ENCODE measurements at regions not wholly inside any gene's neighbourhood (a gene's known extent, or its start where the extent isn't known, plus 50 kb on each side); places are given as distances from the start of the nearest gene placed in this dataset.
"Not testable (repeated sequence)": the region's sequence is repeated elsewhere in the genome, so short reads cannot be mapped to it uniquely, and the experiment has no call there.

DNA sequence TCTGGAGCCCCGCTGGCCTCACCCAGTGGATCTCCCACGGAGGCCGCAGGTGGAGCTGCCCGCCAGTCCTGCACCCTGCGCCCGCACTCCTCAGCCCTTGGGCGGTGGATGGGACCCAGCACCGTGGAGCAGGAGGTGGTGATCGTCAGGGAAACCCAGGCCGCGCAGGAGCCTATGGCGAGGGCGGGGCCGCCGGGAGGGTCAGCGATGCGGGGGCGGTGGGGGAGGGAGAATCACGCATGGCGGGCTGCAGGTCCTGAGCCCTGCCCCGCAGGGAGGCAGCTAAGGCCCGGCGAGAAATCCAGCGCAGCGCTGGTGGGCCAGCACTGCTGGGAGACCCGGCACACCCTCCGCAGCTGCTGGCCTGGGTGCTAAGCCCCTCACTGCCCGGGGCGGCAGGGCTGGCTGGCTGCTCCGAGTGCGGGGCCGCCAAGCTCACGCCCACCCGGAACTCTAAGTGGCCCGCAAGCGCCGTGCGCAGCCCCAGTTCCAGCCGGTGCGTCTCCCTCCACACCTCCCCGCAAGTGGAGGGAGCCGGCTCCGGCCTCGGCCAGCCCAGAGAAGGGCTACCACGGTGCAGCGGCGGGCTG, 524.8 kb upstream of the TPK1 start:
- 95 to 98% methylated on average over 22 to 23 of the region's 47 CpGs for WGBS, 2 donors
- DNase-seq = no peak
- no peaks in the 10 kb centered on the region for H3K9me3 ChIP-seq

DNA sequence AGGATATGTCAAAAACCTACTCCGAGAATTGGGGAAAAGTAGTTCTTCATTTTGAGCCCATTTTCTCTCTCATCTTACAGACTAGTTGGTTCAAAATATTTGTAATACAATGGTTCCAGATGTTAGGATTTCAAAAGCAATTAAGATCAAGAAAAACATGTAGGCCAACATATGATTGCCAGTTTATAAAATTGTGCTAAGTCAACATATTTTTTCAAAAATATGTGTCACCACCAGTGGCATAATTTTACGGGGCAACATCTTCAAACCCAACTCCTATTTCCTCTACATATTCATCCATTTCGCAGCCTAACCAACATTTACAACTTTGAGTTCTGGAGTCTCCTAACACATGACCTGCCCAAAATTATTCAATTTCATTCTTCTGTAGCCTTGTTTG, 514.5 kb upstream of the TPK1 start:
- 91 to 95% methylated on average over 3 of the region's 3 CpGs for WGBS, 2 donors

More for the DNA sequence above, 524.8 kb upstream of the TPK1 start:
- no peak overlapping the region for H3K4me3 ChIP-seq (replicated peaks in 1 of 3)
- TF ChIP-seq POLR2A (IDR thresholded peaks at IDR 0.05) (no peak), CTCF (IDR thresholded peaks at IDR 0.05) (no peak)
- no peak overlapping the region for H3K27ac ChIP-seq
- H3K4me1 ChIP-seq = no peaks in the 10 kb centered on the region
- no peaks in the 10 kb centered on the region for H3K27me3 ChIP-seq
- H3K36me3 ChIP-seq = no peaks in the 10 kb centered on the region
- intact Hi-C loops (cut with DNase I) = no loop called here

GRCh38 chr7:145349452-145349851, 513.6 kb upstream of the TPK1 start:
- H3K36me3 ChIP-seq; H3K4me3 ChIP-seq (replicated peaks in 1 of 3); H3K27me3 ChIP-seq; H3K4me1 ChIP-seq; H3K9me3 ChIP-seq; DNase-seq; H3K27ac ChIP-seq; intact Hi-C loops (cut with DNase I): not testable (repeated sequence)

More for the DNA sequence above, 514.5 kb upstream of the TPK1 start:
- H3K27ac ChIP-seq = no peak overlapping the region
- no peaks in the 10 kb centered on the region for H3K4me1 ChIP-seq
- intact Hi-C loops (cut with DNase I) = no loop called here
- TF ChIP-seq POLR2A (IDR thresholded peaks at IDR 0.05) = no peak
- TF ChIP-seq CTCF (IDR thresholded peaks at IDR 0.05) = no peak
- no peak overlapping the region for H3K4me3 ChIP-seq (replicated peaks in 1 of 3)
- H3K9me3 ChIP-seq = no peaks in the 10 kb centered on the region
- H3K27me3 ChIP-seq = no peaks in the 10 kb centered on the region
- DNase-seq = no peak
- no peaks in the 10 kb centered on the region for H3K36me3 ChIP-seq

GRCh38 chr7:145347271-145347670, 511.4 kb upstream of the TPK1 start:
- Histone ChIP-seq H3K36me3 (no peaks in the 10 kb centered on the region), H3K4me3 (replicated peaks in 1 of 3) (no peak overlapping the region), H3K27me3 (no peaks in the 10 kb centered on the region), H3K4me1 (no peaks in the 10 kb centered on the region), H3K27ac (no peak overlapping the region), H3K9me3 (no peaks in the 10 kb centered on the region)
- no peak for DNase-seq
- TF ChIP-seq POLR2A (IDR thresholded peaks at IDR 0.05) (no peak), CTCF (IDR thresholded peaks at IDR 0.05) (no peak)
- intact Hi-C loops (cut with DNase I) = no loop called here
- 85% methylated on average over 8 of the region's 8 CpGs for WGBS, 2 donors

DNA sequence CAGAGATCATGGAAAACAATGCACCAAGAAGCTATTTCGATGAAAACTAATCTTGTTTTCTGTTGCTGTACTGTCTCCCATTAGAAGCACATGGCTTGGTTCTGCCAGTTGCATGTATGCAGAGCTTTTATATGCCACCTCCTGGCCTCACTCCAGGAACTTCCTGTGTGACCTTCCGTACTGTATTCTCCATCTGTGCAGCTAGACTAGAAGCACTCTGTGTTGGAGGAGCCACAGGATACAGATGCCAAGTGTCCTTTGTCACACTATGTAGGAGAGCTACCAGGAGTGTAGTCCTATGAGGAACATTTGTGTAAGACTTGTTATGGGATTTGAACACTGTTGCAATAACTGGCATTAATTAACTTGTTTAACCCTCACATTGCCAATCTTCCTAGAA, 503.5 kb upstream of the TPK1 start:
- H3K27me3 ChIP-seq = no peaks in the 10 kb centered on the region
- H3K4me3 ChIP-seq (replicated peaks in 1 of 3) = no peak overlapping the region
- no peaks in the 10 kb centered on the region for H3K4me1 ChIP-seq
- no peak for DNase-seq
- H3K27ac ChIP-seq = no peak overlapping the region
- 73 to 76% methylated on average over 2 of the region's 2 CpGs for WGBS, 2 donors
- no peaks in the 10 kb centered on the region for H3K36me3 ChIP-seq
- intact Hi-C loops (cut with DNase I) = no loop called here
- H3K9me3 ChIP-seq = no peaks in the 10 kb centered on the region
- TF ChIP-seq POLR2A (IDR thresholded peaks at IDR 0.05) (no peak), CTCF (IDR thresholded peaks at IDR 0.05) (no peak)

DNA sequence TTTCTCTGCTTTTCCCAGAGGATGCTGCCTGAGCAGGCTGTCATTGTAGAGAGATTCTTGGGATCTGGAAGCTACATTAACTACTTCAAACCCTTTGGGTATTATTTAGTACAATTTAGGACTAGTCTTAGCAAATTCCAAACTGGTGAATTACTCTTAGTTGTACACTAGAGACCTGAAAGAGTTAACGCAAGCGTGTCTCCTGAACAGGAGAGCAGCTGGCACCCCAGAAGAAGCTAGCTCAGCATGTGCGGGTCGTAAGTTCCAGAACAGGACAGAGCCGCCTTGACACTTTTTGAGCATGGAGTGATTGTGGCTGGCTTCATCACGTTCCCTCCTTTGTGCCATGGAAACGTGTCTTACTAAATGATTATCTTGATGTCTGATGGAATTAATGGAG, 495.7 kb upstream of the TPK1 start:
- no peak overlapping the region for H3K4me3 ChIP-seq (replicated peaks in 1 of 3)
- H3K27me3 ChIP-seq = no peaks in the 10 kb centered on the region
- no peaks in the 10 kb centered on the region for H3K4me1 ChIP-seq
- no peak for DNase-seq
- intact Hi-C loops (cut with DNase I) = no loop called here
- H3K36me3 ChIP-seq = no peaks in the 10 kb centered on the region
- 77 to 82% methylated on average over 7 of the region's 7 CpGs for WGBS, 2 donors
- TF ChIP-seq CTCF (IDR thresholded peaks at IDR 0.05) (no peak), POLR2A (IDR thresholded peaks at IDR 0.05) (no peak)
- H3K27ac ChIP-seq = no peak overlapping the region
- H3K9me3 ChIP-seq = no peaks in the 10 kb centered on the region

Data from thyroid gland (tissue), 4 donors.